Endothelial cell of umbilical vein (primary cell): ENCODE measurements at regions not wholly inside any gene's neighbourhood (a gene's known extent, or its start where the extent isn't known, plus 50 kb on each side); places are given as distances from the start of the nearest gene placed in this dataset.

Source experiments
- BruUV-seq: library from RNA; stranded (reverse); fragments of 400-500 nt; replicated peaks from 2 replicates; lab custom pipeline; 2021; lab: Mats Ljungman, UMichigan
- CTCF ChIA-PET: fragments of 300-600, 350-600 bp; sonication (Branson Sonifier 250); formaldehyde crosslinking; loops from one replicate; lab custom pipeline; 2021; ENCODE audit warnings: antibody characterized with exemption, inconsistent platforms; lab: Charles Lee
- POLR2A ChIA-PET: fragments of 300-600, 350-600 bp; sonication (Branson Sonifier 250); formaldehyde crosslinking; loops from one replicate; lab custom pipeline; 2021; ENCODE audit warnings: antibody characterized with exemption, inconsistent platforms; lab: Charles Lee
- DNase-seq: peaks from one replicate; pipeline ENCODE4 v3.0.0-alpha.2; 2011; ENCODE audit warnings: low read depth, low spot score
- FAIRE-seq: peaks from 2 replicates; lab custom pipeline; 2011; peaks lifted over from hg19 to GRCh38; lab: Jason Lieb, UNC
- H2AFZ ChIP-seq: 2 replicates; pipeline ENCODE4 v1.6.0; 2012; ENCODE audit warnings: low read depth, low read length, control low read depth, inconsistent platforms
- H3K27ac ChIP-seq: 2 replicates; pipeline ENCODE4 v1.5.1; 2011; ENCODE audit warnings: low read depth, mild to moderate bottlenecking, control low read depth, low read length, moderate library complexity; ENCODE audit not compliant: insufficient read depth
- H3K27me3 ChIP-seq, 2 experiments: 2 replicates each; pipeline versions ENCODE4 v1.6.0 to v1.6.1; 2011; ENCODE audit warnings: low read length in 2 of 2, mixed read lengths in 1 of 2; ENCODE audit not compliant: control insufficient read depth in 2 of 2, insufficient read depth in 2 of 2
- H3K36me3 ChIP-seq, 2 experiments: 2 replicates in 1 of 2; 3 replicates in 1 of 2; pipeline ENCODE4 v1.5.1; 2011; ENCODE audit warnings: low read length in 2 of 2, mild to moderate bottlenecking in 1 of 2, moderate library complexity in 1 of 2; ENCODE audit not compliant: control insufficient read depth in 2 of 2, insufficient read depth in 2 of 2; ENCODE audit errors: extremely low read depth in 1 of 2
- H3K4me1 ChIP-seq: 3 replicates; pipeline ENCODE4 v1.5.1; 2011; ENCODE audit warnings: mild to moderate bottlenecking, low read length; ENCODE audit not compliant: control insufficient read depth, insufficient read depth; ENCODE audit errors: extremely low read depth
- H3K4me2 ChIP-seq: 2 replicates; pipeline ENCODE4 v1.6.1; 2011; ENCODE audit warnings: low read length, control low read depth, mixed read lengths; ENCODE audit not compliant: insufficient read depth
- H3K4me3 ChIP-seq, 3 experiments: fragments of 200-600 bp in 1 of 3; sonication (generic), shearing (Covaris generic) in 1 of 3; replicated peaks in 1 of 3; 2 replicates each; pipeline ENCODE4 v1.5.1; 2011 to 2016; ENCODE audit warnings: control low read depth in 3 of 3, low read length in 3 of 3, mild to moderate bottlenecking in 2 of 3, inconsistent platforms in 1 of 3, low read depth in 1 of 3, moderate library complexity in 1 of 3; ENCODE audit not compliant: insufficient read depth in 1 of 3
- H3K79me2 ChIP-seq: 2 replicates; pipeline ENCODE4 v1.6.0; 2012; ENCODE audit warnings: low read length, inconsistent platforms; ENCODE audit not compliant: control insufficient read depth, insufficient read depth
- H3K9ac ChIP-seq: replicated peaks from 2 replicates; pipeline ENCODE3; 2011; ENCODE audit warnings: low read length, control low read depth; ENCODE audit not compliant: insufficient read depth; ENCODE audit errors: extremely low read depth
- H3K9me1 ChIP-seq: replicated peaks from 3 replicates; pipeline ENCODE4 v1.6.0; 2011; ENCODE audit warnings: mild to moderate bottlenecking, low read length; ENCODE audit not compliant: control insufficient read depth, insufficient read depth; ENCODE audit errors: extremely low read depth
- H3K9me3 ChIP-seq: replicated peaks from 2 replicates; pipeline ENCODE4 v1.5.1; 2012; ENCODE audit warnings: low read length, inconsistent platforms; ENCODE audit not compliant: control insufficient read depth, insufficient read depth
- H4K20me1 ChIP-seq: replicated peaks from 2 replicates; pipeline ENCODE3; 2011; ENCODE audit warnings: mild to moderate bottlenecking, low read length; ENCODE audit not compliant: control insufficient read depth, insufficient read depth; ENCODE audit errors: extremely low read depth
- EZH2 ChIP-seq: IDR thresholded peaks from 2 replicates; pipeline ENCODE4 v1.6.1; 2012; ENCODE audit warnings: borderline replicate concordance, low read depth, mild to moderate bottlenecking, moderate library complexity, low read length, inconsistent platforms; ENCODE audit not compliant: severe bottlenecking
- FOS ChIP-seq: IDR thresholded peaks from 2 replicates; pipeline ENCODE4 v1.6.1; 2011; ENCODE audit warnings: mild to moderate bottlenecking, low read length, moderate library complexity, borderline replicate concordance; ENCODE audit not compliant: insufficient read depth
- GATA2 ChIP-seq: IDR thresholded peaks from 2 replicates; pipeline ENCODE4 v1.7.0; 2011; ENCODE audit warnings: low read depth, mild to moderate bottlenecking, moderate library complexity, mixed read lengths, low read length; ENCODE audit not compliant: insufficient read length, insufficient read depth
- JUN ChIP-seq: IDR thresholded peaks from 2 replicates; pipeline ENCODE4 v1.6.1; 2011; ENCODE audit warnings: borderline replicate concordance, low read depth; ENCODE audit not compliant: insufficient read length, insufficient read depth
- MYC ChIP-seq: IDR thresholded peaks from one replicate; pipeline ENCODE4 v1.6.1; 2011; ENCODE audit warnings: mild to moderate bottlenecking, low read depth, low read length
- dilution Hi-C: fragments of 300-500 bp; cut with MboI; formaldehyde crosslinking; loops from one replicate; pipeline ENCODE4 v1.15.0; 2019; ENCODE audit warnings: low sequenced_read_pairs; ENCODE audit not compliant: extremely low pct_ligation_motif_present
- intact Hi-C: fragments of 100-400 bp; cut with micrococcal nuclease; formaldehyde crosslinking; loops from one replicate; pipeline ENCODE4 v1.10.0; 2022
- TF ChIP-seq, protein P1 (sequence below): IDR thresholded peaks from 2 replicates; pipeline ENCODE4 v1.6.1; 2011; ENCODE audit not compliant: insufficient read depth, insufficient read length
- TF ChIP-seq, protein P2 (sequence below), 2 donors: IDR thresholded peaks; 1 replicate in 1 of 2; 2 replicates in 1 of 2; pipeline ENCODE4 v1.5.1; 2011; ENCODE audit warnings: low read length in 2 of 2, mild to moderate bottlenecking in 2 of 2, moderate library complexity in 2 of 2, control low read depth in 1 of 2, inconsistent platforms in 1 of 2, low read depth in 1 of 2; ENCODE audit not compliant: insufficient read depth in 1 of 2; ENCODE audit errors: extremely low read depth in 1 of 2

GRCh38 chr15:45759936-45760335 lies 125.1 kb downstream of the SQOR start:
- H3K9me3 ChIP-seq: no peaks in the 10 kb centered on the region
- H3K27me3 ChIP-seq: peaks cover 0 to 3% of the 10 kb centered on the region in 2 experiments
- FAIRE-seq (no peak), DNase-seq (no peak)
- H3K27ac ChIP-seq: no peak overlapping the region
- BruUV-seq: no TSS peak
- H3K4me3 ChIP-seq: no peak overlapping the region
- H3K79me2 ChIP-seq: no peaks in the 10 kb centered on the region
- H3K9me1 ChIP-seq: no peaks in the 10 kb centered on the region
- no peak overlapping the region for H3K9ac ChIP-seq
- no peak overlapping the region for H2AFZ ChIP-seq
- POLR2A ChIA-PET: no interaction called here
- TF ChIP-seq, protein P1, sequence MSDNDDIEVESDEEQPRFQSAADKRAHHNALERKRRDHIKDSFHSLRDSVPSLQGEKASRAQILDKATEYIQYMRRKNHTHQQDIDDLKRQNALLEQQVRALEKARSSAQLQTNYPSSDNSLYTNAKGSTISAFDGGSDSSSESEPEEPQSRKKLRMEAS: no peak
- H3K4me2 ChIP-seq: no peak overlapping the region
- intact Hi-C loops: no loop called here
- no peaks in the 10 kb centered on the region for H4K20me1 ChIP-seq
- CTCF ChIA-PET: interaction anchor here (0.6 kb wide), 1 partner anchor 447 kb away, joined by 3 read pairs; no protein-coding TSS in a partner anchor
- dilution Hi-C loops: no loop called here
- no peaks in the 10 kb centered on the region for H3K36me3 ChIP-seq
- H3K4me1 ChIP-seq: no peaks in the 10 kb centered on the region

- Histone ChIP-seq H3K9me3 (no peaks in the 10 kb centered on the region), H3K4me1 (no peaks in the 10 kb centered on the region), H3K4me2 (no peak overlapping the region), H3K9ac (no peak overlapping the region), H3K36me3 (no peaks in the 10 kb centered on the region), H3K79me2 (no peaks in the 10 kb centered on the region), H3K9me1 (no peaks in the 10 kb centered on the region), H2AFZ (no peak overlapping the region), H3K27me3 (peaks cover 0 to 3% of the 10 kb centered on the region in 2 experiments), H4K20me1 (no peaks in the 10 kb centered on the region), H3K4me3 (no peak overlapping the region), H3K27ac (no peak overlapping the region)
- no peak for FAIRE-seq
- BruUV-seq: no TSS peak
- ChIA-PET POLR2A (no interaction called here), CTCF (no interaction called here)
- intact Hi-C loops: no loop called here
- dilution Hi-C loops: no loop called here
- TF ChIP-seq GATA2 (no peak), JUN (no peak), FOS (no peak), EZH2 (no peak), MYC (no peak)
- TF ChIP-seq, protein P2, sequence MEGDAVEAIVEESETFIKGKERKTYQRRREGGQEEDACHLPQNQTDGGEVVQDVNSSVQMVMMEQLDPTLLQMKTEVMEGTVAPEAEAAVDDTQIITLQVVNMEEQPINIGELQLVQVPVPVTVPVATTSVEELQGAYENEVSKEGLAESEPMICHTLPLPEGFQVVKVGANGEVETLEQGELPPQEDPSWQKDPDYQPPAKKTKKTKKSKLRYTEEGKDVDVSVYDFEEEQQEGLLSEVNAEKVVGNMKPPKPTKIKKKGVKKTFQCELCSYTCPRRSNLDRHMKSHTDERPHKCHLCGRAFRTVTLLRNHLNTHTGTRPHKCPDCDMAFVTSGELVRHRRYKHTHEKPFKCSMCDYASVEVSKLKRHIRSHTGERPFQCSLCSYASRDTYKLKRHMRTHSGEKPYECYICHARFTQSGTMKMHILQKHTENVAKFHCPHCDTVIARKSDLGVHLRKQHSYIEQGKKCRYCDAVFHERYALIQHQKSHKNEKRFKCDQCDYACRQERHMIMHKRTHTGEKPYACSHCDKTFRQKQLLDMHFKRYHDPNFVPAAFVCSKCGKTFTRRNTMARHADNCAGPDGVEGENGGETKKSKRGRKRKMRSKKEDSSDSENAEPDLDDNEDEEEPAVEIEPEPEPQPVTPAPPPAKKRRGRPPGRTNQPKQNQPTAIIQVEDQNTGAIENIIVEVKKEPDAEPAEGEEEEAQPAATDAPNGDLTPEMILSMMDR (IDR thresholded peaks at IDR 0.05; ENCODE audit: extremely low read depth in 1 of 2, insufficient read depth in 1 of 2, low read depth in 1 of 2, low read length in 2 of 2): no peak
- TF ChIP-seq, protein P1: no peak
- DNase-seq: no peak
Observed at GRCh38 chr15:45762726-45763125, 127.9 kb downstream of the SQOR start.
